MM.1S (cell line): ENCODE measurements at regions not wholly inside any gene's neighbourhood (a gene's known extent, or its start where the extent isn't known, plus 50 kb on each side); places are given as distances from the start of the nearest gene placed in this dataset.

Experiments
- DNase-seq: peaks from one replicate; pipeline ENCODE4 v3.0.0-alpha.2; 2015
- H2AFZ ChIP-seq: fragments of 300-600 bp; sonication (generic); 2 replicates; pipeline ENCODE4 v1.6.0; 2016; ENCODE audit warnings: antibody characterized with exemption, low read length
- H3F3A ChIP-seq: fragments of 300-600 bp; sonication (generic); 2 replicates; pipeline ENCODE4 v1.6.1; 2016; ENCODE audit warnings: mild to moderate bottlenecking, antibody characterized with exemption, low read length, moderate library complexity, mixed read lengths; ENCODE audit not compliant: insufficient read depth
- H3K27ac ChIP-seq: fragments of 300-600 bp; sonication (generic); 2 replicates; pipeline ENCODE4 v1.5.1; 2016; ENCODE audit warnings: mild to moderate bottlenecking, low read length
- H3K27me3 ChIP-seq: fragments of 300-600 bp; sonication (generic); replicated peaks from 2 replicates; pipeline ENCODE4 v1.6.0; 2016; ENCODE audit warnings: low read length; ENCODE audit not compliant: insufficient read depth
- H3K36me3 ChIP-seq: fragments of 300-600 bp; sonication (generic); replicated peaks from 2 replicates; pipeline ENCODE4 v1.6.1; 2016; ENCODE audit warnings: mild to moderate bottlenecking, low read length, mixed read lengths; ENCODE audit not compliant: insufficient read depth
- H3K4me1 ChIP-seq: fragments of 300-600 bp; sonication (generic); 2 replicates; pipeline ENCODE4 v1.6.1; 2016; ENCODE audit warnings: low read length, mixed read lengths
- H3K4me2 ChIP-seq: fragments of 300-600 bp; sonication (generic); 2 replicates; pipeline ENCODE4 v1.6.0; 2016; ENCODE audit warnings: low read depth, low read length
- H3K4me3 ChIP-seq: fragments of 300-600 bp; sonication (generic); 2 replicates; pipeline ENCODE4 v1.5.1; 2016; ENCODE audit warnings: low read length, mixed read lengths
- H3K79me2 ChIP-seq: fragments of 300-600 bp; sonication (generic); 2 replicates; pipeline ENCODE4 v1.6.1; 2016; ENCODE audit warnings: mixed run types, low read length, mixed read lengths
- H3K9ac ChIP-seq: fragments of 300-600 bp; sonication (generic); 2 replicates; pipeline ENCODE4 v1.6.1; 2016; ENCODE audit warnings: low read length, mixed read lengths
- H3K9me2 ChIP-seq: fragments of 300-600 bp; sonication (generic); replicated peaks from 2 replicates; pipeline ENCODE4 v1.6.1; 2016; ENCODE audit warnings: mild to moderate bottlenecking, low read length, mixed read lengths; ENCODE audit not compliant: insufficient read depth
- H3K9me3 ChIP-seq: fragments of 300-600 bp; sonication (generic); replicated peaks from 2 replicates; pipeline ENCODE4 v1.6.1; 2016; ENCODE audit warnings: mild to moderate bottlenecking, low read length, mixed read lengths; ENCODE audit not compliant: insufficient read depth
- H4K20me1 ChIP-seq: fragments of 300-600 bp; sonication (generic); 2 replicates; pipeline ENCODE4 v1.6.1; 2016; ENCODE audit warnings: mild to moderate bottlenecking, low read length, moderate library complexity, mixed read lengths; ENCODE audit not compliant: insufficient read depth
- CTCF ChIP-seq: fragments of 300-600 bp; sonication (generic); IDR thresholded peaks from 2 replicates; pipeline ENCODE4 v1.5.1; 2016; ENCODE audit warnings: antibody characterized with exemption, low read length, mixed read lengths
- EZH2 ChIP-seq: fragments of 300-600 bp; sonication (generic); optimal IDR thresholded peaks from 2 replicates; pipeline ENCODE3; 2017; ENCODE audit warnings: low read depth, mild to moderate bottlenecking, antibody characterized with exemption, low read length, mixed read lengths
- EZH2phosphoT487 ChIP-seq: fragments of 300-600 bp; sonication (generic); IDR thresholded peaks from 2 replicates; pipeline ENCODE4 v1.6.1; 2018; ENCODE audit warnings: antibody characterized with exemption, low read length

DNA sequence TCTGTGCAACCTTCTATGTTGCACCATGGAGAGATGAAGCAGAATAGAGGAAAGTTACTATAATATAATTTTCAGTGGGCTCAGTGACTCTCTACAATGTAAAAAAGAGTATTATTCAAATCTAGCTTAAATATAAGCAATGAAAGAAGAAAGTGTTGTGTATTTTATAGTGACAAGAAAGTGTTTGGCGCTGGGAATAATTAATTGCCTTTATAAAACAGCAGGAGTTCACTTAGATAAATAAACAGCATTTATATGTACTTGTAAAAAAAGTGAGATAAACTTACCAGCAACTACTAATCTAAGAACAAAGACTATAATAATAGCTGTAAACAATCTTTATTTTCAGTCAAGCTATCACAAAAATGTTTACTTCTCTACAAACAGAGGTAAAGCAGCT is 488.9 kb upstream of the PCDH10 start:
- TF ChIP-seq CTCF (no peak), EZH2 (no peak), EZH2phosphoT487 (no peak)
- H3K4me2 ChIP-seq, result no peak overlapping the region
- no peaks in the 10 kb centered on the region for H3K27me3 ChIP-seq
- no peaks in the 10 kb centered on the region for H3K4me1 ChIP-seq
- no peaks in the 10 kb centered on the region for H3F3A ChIP-seq
- H3K4me3 ChIP-seq, result no peak overlapping the region
- no peak overlapping the region for H3K27ac ChIP-seq
- H3K79me2 ChIP-seq, result no peaks in the 10 kb centered on the region
- H3K9ac ChIP-seq, result no peak overlapping the region
- no peak overlapping the region for H2AFZ ChIP-seq
- no peaks in the 10 kb centered on the region for H4K20me1 ChIP-seq
- H3K9me2 ChIP-seq, result no peaks in the 10 kb centered on the region
- DNase-seq, result no peak
- H3K9me3 ChIP-seq, result no peaks in the 10 kb centered on the region
- H3K36me3 ChIP-seq, result no peaks in the 10 kb centered on the region

- Histone ChIP-seq H3F3A (no peaks in the 10 kb centered on the region), H3K27ac (no peak overlapping the region), H3K9ac (no peak overlapping the region), H2AFZ (no peak overlapping the region), H3K27me3 (no peaks in the 10 kb centered on the region), H3K36me3 (no peaks in the 10 kb centered on the region), H3K79me2 (no peaks in the 10 kb centered on the region), H4K20me1 (no peaks in the 10 kb centered on the region), H3K4me1 (no peaks in the 10 kb centered on the region), H3K4me3 (no peak overlapping the region), H3K9me2 (no peaks in the 10 kb centered on the region), H3K4me2 (no peak overlapping the region), H3K9me3 (no peaks in the 10 kb centered on the region)
- no peak for DNase-seq
- TF ChIP-seq EZH2phosphoT487, result no peak
- TF ChIP-seq EZH2, result no peak
- TF ChIP-seq CTCF, result no peak
Measured at GRCh38 chr4:132662456-132662855, 486.6 kb upstream of the PCDH10 start.

GRCh38 chr4:132669786-132670185 is 479.3 kb upstream of the PCDH10 start:
- no peaks in the 10 kb centered on the region for H3F3A ChIP-seq
- DNase-seq, result no peak
- no peaks in the 10 kb centered on the region for H3K79me2 ChIP-seq
- H2AFZ ChIP-seq, result no peak overlapping the region
- no peaks in the 10 kb centered on the region for H4K20me1 ChIP-seq
- H3K9me3 ChIP-seq, result no peaks in the 10 kb centered on the region
- H3K4me1 ChIP-seq, result no peaks in the 10 kb centered on the region
- TF ChIP-seq CTCF (no peak), EZH2phosphoT487 (no peak), EZH2 (no peak)
- no peaks in the 10 kb centered on the region for H3K36me3 ChIP-seq
- H3K4me2 ChIP-seq, result no peak overlapping the region
- no peak overlapping the region for H3K4me3 ChIP-seq
- no peak overlapping the region for H3K27ac ChIP-seq
- H3K9me2 ChIP-seq, result no peaks in the 10 kb centered on the region
- no peaks in the 10 kb centered on the region for H3K27me3 ChIP-seq
- no peak overlapping the region for H3K9ac ChIP-seq
